Stimulated activated effector memory CD8-positive, alpha-beta T cell treated with anti-CD3 and anti-CD28 coated beads, Interleukin-12 subunit alpha, Interleukin-12 subunit beta, amount 100 ng/mL, for 72 hours (primary cell): ENCODE measurements at regions not wholly inside any gene's neighbourhood (a gene's known extent, or its start where the extent isn't known, plus 50 kb on each side); places are given as distances from the start of the nearest gene placed in this dataset.
"Not testable (repeated sequence)": the region's sequence is repeated elsewhere in the genome, so short reads cannot be mapped to it uniquely, and the experiment has no call there.

Experiments
- ATAC-seq: fragments of 150-1000 bp; cut with Tn5 transposase; 2 replicates; pipeline ENCODE4 v1.10.0; 2021
- DNase-seq, 2 donors: peaks; one replicate each; pipeline ENCODE4 v3.0.0; 2021 to 2022; ENCODE audit warnings: low spot score in 2 of 2
- H3K27ac Mint-ChIP-seq: one replicate; pipeline ENCODE4 v1.8.0; 2022; ENCODE audit warnings: mild to moderate bottlenecking, mixed read lengths
- H3K36me3 Mint-ChIP-seq: one replicate; pipeline ENCODE4 v1.8.0; 2022; ENCODE audit warnings: mild to moderate bottlenecking, mixed read lengths
- H3K4me1 Mint-ChIP-seq: one replicate; pipeline ENCODE4 v1.8.0; 2022; ENCODE audit warnings: mixed read lengths
- H3K4me3 Mint-ChIP-seq: one replicate; pipeline ENCODE4 v1.8.0; 2022; ENCODE audit warnings: mild to moderate bottlenecking, mixed read lengths
- H3K9me3 Mint-ChIP-seq: one replicate; pipeline ENCODE4 v1.8.0; 2022; ENCODE audit warnings: mixed read lengths

- DNase-seq (no peak), ATAC-seq (no peak)
- no peak overlapping the region for H3K27ac Mint-ChIP-seq
- peaks cover 7% of the 10 kb centered on the region for H3K9me3 Mint-ChIP-seq
- no peaks in the 10 kb centered on the region for H3K36me3 Mint-ChIP-seq
- no peak overlapping the region for H3K4me3 Mint-ChIP-seq
- H3K4me1 Mint-ChIP-seq = no peaks in the 10 kb centered on the region
Observed at GRCh38 chr13:37510441-37510840, 88.1 kb downstream of the POSTN start.

GRCh38 chr13:37505531-37505930 lies 93.0 kb downstream of the POSTN start:
- Mint-ChIP-seq H3K9me3 (peaks cover 4% of the 10 kb centered on the region), H3K36me3 (no peaks in the 10 kb centered on the region), H3K4me1 (no peaks in the 10 kb centered on the region), H3K27ac (no peak overlapping the region), H3K4me3 (no peak overlapping the region)
- ATAC-seq (no peak), DNase-seq (no peak)

GRCh38 chr13:37504251-37504650 lies 94.3 kb downstream of the POSTN start:
- no peak for DNase-seq
- Mint-ChIP-seq H3K4me3 (no peak overlapping the region), H3K27ac (no peak overlapping the region), H3K9me3 (peaks cover 4% of the 10 kb centered on the region), H3K4me1 (no peaks in the 10 kb centered on the region), H3K36me3 (no peaks in the 10 kb centered on the region)
- no peak for ATAC-seq

- ATAC-seq (no peak), DNase-seq (no peak)
- Mint-ChIP-seq H3K27ac (no peak overlapping the region), H3K4me1 (no peaks in the 10 kb centered on the region), H3K9me3 (peaks cover 6% of the 10 kb centered on the region), H3K36me3 (no peaks in the 10 kb centered on the region), H3K4me3 (no peak overlapping the region)
Observed at GRCh38 chr13:37503287-37503686, 95.3 kb downstream of the POSTN start.

GRCh38 chr13:37502303-37502993 lies 96.1 kb downstream of the POSTN start:
- not testable (repeated sequence) for DNase-seq, H3K4me1 Mint-ChIP-seq, H3K9me3 Mint-ChIP-seq, H3K4me3 Mint-ChIP-seq, H3K27ac Mint-ChIP-seq, ATAC-seq, H3K36me3 Mint-ChIP-seq

- Mint-ChIP-seq H3K36me3 (no peaks in the 10 kb centered on the region), H3K9me3 (peaks cover 7% of the 10 kb centered on the region), H3K27ac (no peak overlapping the region), H3K4me1 (no peaks in the 10 kb centered on the region), H3K4me3 (no peak overlapping the region)
- ATAC-seq (no peak), DNase-seq (no peak)
Observed at GRCh38 chr13:37501187-37501586, 97.4 kb downstream of the POSTN start.

- no peaks in the 10 kb centered on the region for H3K4me1 Mint-ChIP-seq
- H3K4me3 Mint-ChIP-seq = no peak overlapping the region
- H3K9me3 Mint-ChIP-seq = peaks cover 10% of the 10 kb centered on the region
- ATAC-seq (no peak), DNase-seq (no peak)
- H3K36me3 Mint-ChIP-seq = no peaks in the 10 kb centered on the region
- no peak overlapping the region for H3K27ac Mint-ChIP-seq
Observed at GRCh38 chr13:37495046-37495445, 103.5 kb downstream of the POSTN start.

GRCh38 chr13:37493775-37494174 lies 104.8 kb downstream of the POSTN start:
- H3K4me3 Mint-ChIP-seq = no peak overlapping the region
- H3K9me3 Mint-ChIP-seq = peaks cover 9% of the 10 kb centered on the region
- DNase-seq = no peak
- ATAC-seq = no peak
- no peak overlapping the region for H3K27ac Mint-ChIP-seq
- no peaks in the 10 kb centered on the region for H3K4me1 Mint-ChIP-seq
- no peaks in the 10 kb centered on the region for H3K36me3 Mint-ChIP-seq

GRCh38 chr13:37492741-37493514 lies 105.6 kb downstream of the POSTN start:
- ATAC-seq = no peak
- Mint-ChIP-seq H3K27ac (no peak overlapping the region), H3K4me1 (no peaks in the 10 kb centered on the region), H3K9me3 (peaks cover 11% of the 10 kb centered on the region), H3K4me3 (no peak overlapping the region), H3K36me3 (no peaks in the 10 kb centered on the region)
- DNase-seq = no peak

GRCh38 chr13:37492075-37492474 lies 106.5 kb downstream of the POSTN start:
- Mint-ChIP-seq H3K27ac (no peak overlapping the region), H3K9me3 (peaks cover 16% of the 10 kb centered on the region), H3K4me1 (no peaks in the 10 kb centered on the region), H3K36me3 (no peaks in the 10 kb centered on the region), H3K4me3 (no peak overlapping the region)
- DNase-seq (no peak), ATAC-seq (no peak)

GRCh38 chr13:37491661-37492060 lies 106.9 kb downstream of the POSTN start:
- ATAC-seq (no peak), DNase-seq (no peak)
- Mint-ChIP-seq H3K27ac (no peak overlapping the region), H3K4me1 (no peaks in the 10 kb centered on the region), H3K4me3 (no peak overlapping the region), H3K9me3 (peaks cover 17% of the 10 kb centered on the region), H3K36me3 (no peaks in the 10 kb centered on the region)

- no peak for ATAC-seq
Observed at GRCh38 chr13:37490176-37490779, 108.3 kb downstream of the POSTN start.

GRCh38 chr13:37488726-37489125 lies 109.8 kb downstream of the POSTN start:
- H3K4me3 Mint-ChIP-seq = no peak overlapping the region
- H3K4me1 Mint-ChIP-seq = no peaks in the 10 kb centered on the region
- peaks cover 16% of the 10 kb centered on the region for H3K9me3 Mint-ChIP-seq
- DNase-seq (no peak), ATAC-seq (no peak)
- no peaks in the 10 kb centered on the region for H3K36me3 Mint-ChIP-seq
- H3K27ac Mint-ChIP-seq = no peak overlapping the region

More at GRCh38 chr13:37490176-37490779, 108.3 kb downstream of the POSTN start:
- no peaks in the 10 kb centered on the region for H3K36me3 Mint-ChIP-seq
- no peak overlapping the region for H3K27ac Mint-ChIP-seq
- peaks cover 13% of the 10 kb centered on the region for H3K9me3 Mint-ChIP-seq
- no peak overlapping the region for H3K4me3 Mint-ChIP-seq
- no peak for DNase-seq
- H3K4me1 Mint-ChIP-seq = no peaks in the 10 kb centered on the region

GRCh38 chr13:37486171-37486681 lies 112.3 kb downstream of the POSTN start:
- Mint-ChIP-seq H3K36me3 (no peaks in the 10 kb centered on the region), H3K27ac (no peak overlapping the region), H3K4me1 (no peaks in the 10 kb centered on the region), H3K4me3 (no peak overlapping the region), H3K9me3 (peaks cover 15% of the 10 kb centered on the region)
- no peak for ATAC-seq
- no peak for DNase-seq

- no peaks in the 10 kb centered on the region for H3K36me3 Mint-ChIP-seq
- no peak overlapping the region for H3K27ac Mint-ChIP-seq
- DNase-seq (no peak), ATAC-seq (no peak)
- H3K4me3 Mint-ChIP-seq = no peak overlapping the region
- peaks cover 15% of the 10 kb centered on the region for H3K9me3 Mint-ChIP-seq
- no peaks in the 10 kb centered on the region for H3K4me1 Mint-ChIP-seq
Observed at GRCh38 chr13:37485756-37486155, 112.8 kb downstream of the POSTN start.

GRCh38 chr13:37484056-37484455 lies 114.5 kb downstream of the POSTN start:
- DNase-seq (no peak), ATAC-seq (no peak)
- no peaks in the 10 kb centered on the region for H3K4me1 Mint-ChIP-seq
- peaks cover 20% of the 10 kb centered on the region for H3K9me3 Mint-ChIP-seq
- H3K4me3 Mint-ChIP-seq = no peak overlapping the region
- H3K36me3 Mint-ChIP-seq = no peaks in the 10 kb centered on the region
- H3K27ac Mint-ChIP-seq = no peak overlapping the region
